Ishikawa (cell line): ENCODE measurements at regions not wholly inside any gene's neighbourhood (a gene's known extent, or its start where the extent isn't known, plus 50 kb on each side); places are given as distances from the start of the nearest gene placed in this dataset.

Experiments used
- EP300 ChIP-seq: IDR thresholded peaks from 2 replicates; pipeline ENCODE4 v1.6.1; 2012; ENCODE audit warnings: borderline replicate concordance
- YY1 ChIP-seq: IDR thresholded peaks from 2 replicates; pipeline ENCODE4 v1.6.1; 2012; ENCODE audit warnings: low read depth

GRCh38 chr7:108836256-108836655, 266.6 kb downstream of the DNAJB9 start:
- no peak for TF ChIP-seq EP300
- no peak for TF ChIP-seq YY1
